ENCODE measurements at regions not wholly inside any gene's neighbourhood (a gene's known extent, or its start where the extent isn't known, plus 50 kb on each side); places are given as distances from the start of the nearest gene placed in this dataset.

DNA sequence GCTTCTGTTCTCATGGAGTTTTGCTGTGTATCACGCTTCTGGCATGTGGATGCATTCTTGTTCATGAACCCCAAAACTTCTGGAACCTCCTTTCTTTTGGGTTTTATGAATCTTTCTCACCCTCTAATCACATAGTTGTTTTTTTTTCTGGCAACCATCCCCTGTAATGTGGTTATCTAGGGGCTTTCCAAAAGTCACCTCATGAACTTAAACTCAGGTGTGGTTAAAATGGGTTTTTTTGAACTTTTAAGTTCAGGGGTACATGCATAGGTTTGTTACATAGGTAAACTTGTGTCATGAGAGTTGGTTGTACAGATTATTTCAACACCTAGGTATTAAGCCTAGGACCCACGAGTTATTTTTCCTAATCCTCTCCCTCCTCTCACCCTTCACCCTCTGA lies 1099.4 kb upstream of the SLIT2 start:
- no peak for DNase-seq (ENCODE audit: low read depth, low spot score)
- H3K27ac ChIP-seq, result no peak overlapping the region

GRCh38 chr4:19151684-19152083 lies 1100.0 kb upstream of the SLIT2 start:
- no peak overlapping the region for H3K27ac ChIP-seq
- no peak for DNase-seq (ENCODE audit: low read depth, low spot score)

DNA sequence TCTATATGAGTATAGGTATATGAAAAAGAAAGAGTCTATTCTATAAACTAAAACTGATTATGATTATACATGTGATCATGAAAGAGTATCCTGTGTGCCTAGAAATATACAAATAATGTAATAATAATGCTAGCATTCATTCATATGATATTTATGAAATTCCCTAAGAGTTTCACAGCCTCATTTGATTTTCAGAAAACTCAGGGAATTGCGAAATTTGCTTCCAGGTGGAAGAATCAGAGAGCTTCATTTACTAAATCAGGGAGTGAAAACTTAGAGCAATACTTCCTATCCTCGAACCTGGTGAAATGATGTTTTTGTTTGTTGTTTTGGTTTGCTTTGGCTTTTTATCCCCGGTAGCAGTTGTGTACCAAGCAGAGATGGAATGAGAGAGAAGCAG lies 1105.7 kb upstream of the SLIT2 start:
- no peak for DNase-seq (ENCODE audit: low read depth, low spot score)

DNA sequence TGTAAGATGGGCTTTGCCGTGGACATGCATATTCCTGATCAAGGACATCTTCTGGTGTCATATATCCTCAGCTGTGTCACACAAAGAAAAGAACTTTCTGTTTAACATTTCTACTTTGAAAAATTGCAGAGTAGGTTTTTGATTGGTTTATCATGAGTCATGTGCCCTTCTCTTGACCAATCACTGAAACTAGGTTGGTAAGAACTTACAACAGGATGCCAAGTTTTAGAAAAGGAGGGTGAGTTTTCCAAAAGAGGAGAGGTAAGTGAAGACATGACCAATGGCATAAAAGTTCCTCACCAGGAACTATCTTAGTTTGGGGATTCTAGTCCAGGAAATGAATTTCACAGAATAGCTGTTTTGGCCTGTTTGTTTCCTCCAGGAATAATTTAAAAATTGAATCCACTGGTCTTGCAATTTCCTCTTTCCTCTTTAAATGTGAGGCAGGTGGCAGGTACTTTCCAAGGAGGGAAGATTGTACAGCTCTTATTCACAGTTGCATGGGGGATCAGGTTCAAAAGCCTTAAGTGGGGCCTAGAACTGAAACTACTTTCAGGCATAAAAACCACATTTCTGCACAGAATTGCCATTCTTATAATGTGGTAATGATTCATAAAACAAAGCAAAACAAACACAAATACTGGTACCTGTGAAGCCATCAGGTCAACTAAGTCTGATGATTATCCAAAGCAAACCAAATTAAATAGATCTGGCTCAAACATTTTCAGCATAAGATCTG lies 1114.5 kb upstream of the LCORL start:
- H3K27ac ChIP-seq, result no peak overlapping the region
- no peak for DNase-seq (ENCODE audit: low read depth, low spot score)

More for the DNA sequence above, 1105.7 kb upstream of the SLIT2 start:
- no peak overlapping the region for H3K27ac ChIP-seq

- no peak overlapping the region for H3K27ac ChIP-seq
- no peak for DNase-seq (ENCODE audit: low read depth, low spot score)
Measured at GRCh38 chr4:19134685-19135084, 1113.1 kb upstream of the LCORL start.

- no peak for DNase-seq (ENCODE audit: low read depth, low spot score)
- H3K27ac ChIP-seq, result no peak overlapping the region
Measured at GRCh38 chr4:19133315-19133714, 1111.8 kb upstream of the LCORL start.

DNA sequence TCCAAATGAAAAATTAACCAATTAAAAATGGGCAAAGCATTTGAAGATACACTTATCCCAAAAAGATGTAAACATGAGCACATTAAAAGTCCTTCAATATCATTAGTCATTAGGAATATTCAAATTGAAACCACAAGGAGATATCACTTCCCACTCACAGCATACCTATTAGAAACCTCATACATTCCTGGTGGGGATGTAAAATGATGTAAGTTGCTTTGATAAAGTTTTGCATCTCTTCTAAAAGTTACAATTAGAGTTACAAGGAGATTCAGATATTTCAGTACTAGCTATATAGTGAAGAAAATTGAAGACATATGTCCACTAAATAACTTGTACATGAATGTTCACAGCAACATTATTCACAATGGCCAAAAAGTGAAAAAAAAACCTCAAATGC lies 1109.3 kb upstream of the LCORL start:
- no peak for DNase-seq (ENCODE audit: low read depth, low spot score)
- no peak overlapping the region for H3K27ac ChIP-seq

DNA sequence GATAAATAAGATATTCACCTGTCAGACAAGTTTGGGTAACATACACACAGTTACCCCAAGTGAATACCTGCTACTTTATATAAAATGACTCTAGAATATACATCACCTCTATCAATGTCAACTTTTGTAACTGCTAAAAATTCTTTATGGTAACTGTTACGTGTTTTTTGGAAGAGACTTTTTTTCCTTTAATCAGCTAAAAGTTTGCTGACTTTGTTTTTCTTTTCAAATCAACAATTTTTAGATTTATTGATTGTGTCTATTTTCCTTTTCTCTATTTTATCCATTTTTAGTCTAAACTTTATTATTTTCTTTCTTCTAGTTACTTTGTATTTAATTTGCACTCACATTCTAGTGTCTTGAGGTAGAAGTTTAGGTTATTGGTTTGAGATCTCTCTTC lies 1106.6 kb upstream of the LCORL start:
- H3K27ac ChIP-seq, result no peak overlapping the region
- no peak for DNase-seq (ENCODE audit: low read depth, low spot score)

GRCh38 chr4:19126903-19127302 lies 1105.3 kb upstream of the LCORL start:
- H3K27ac ChIP-seq, result no peak overlapping the region

DNA sequence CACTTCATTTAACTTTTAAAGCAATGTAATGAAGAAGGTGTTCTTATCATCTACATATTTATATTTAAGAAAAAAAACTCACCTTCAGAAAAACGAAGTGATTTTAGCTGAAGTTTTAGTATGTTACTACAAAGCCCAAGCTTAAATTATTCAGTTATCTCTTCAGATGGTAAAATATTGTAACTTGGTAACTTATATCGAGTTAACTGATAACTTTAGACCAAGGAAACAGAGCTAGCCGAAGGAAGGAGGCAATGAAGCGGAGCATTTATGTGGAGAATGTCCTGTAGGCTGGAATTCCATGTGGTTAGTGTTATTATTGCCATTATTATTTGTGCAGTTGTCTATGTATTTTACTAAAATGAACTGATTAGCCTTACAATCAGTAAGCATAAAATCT lies 1102.1 kb upstream of the LCORL start:
- DNase-seq (ENCODE audit: low read depth, low spot score), result no peak
- no peak overlapping the region for H3K27ac ChIP-seq

More at GRCh38 chr4:19126903-19127302, 1105.3 kb upstream of the LCORL start:
- DNase-seq (ENCODE audit: low read depth, low spot score), result no peak

DNA sequence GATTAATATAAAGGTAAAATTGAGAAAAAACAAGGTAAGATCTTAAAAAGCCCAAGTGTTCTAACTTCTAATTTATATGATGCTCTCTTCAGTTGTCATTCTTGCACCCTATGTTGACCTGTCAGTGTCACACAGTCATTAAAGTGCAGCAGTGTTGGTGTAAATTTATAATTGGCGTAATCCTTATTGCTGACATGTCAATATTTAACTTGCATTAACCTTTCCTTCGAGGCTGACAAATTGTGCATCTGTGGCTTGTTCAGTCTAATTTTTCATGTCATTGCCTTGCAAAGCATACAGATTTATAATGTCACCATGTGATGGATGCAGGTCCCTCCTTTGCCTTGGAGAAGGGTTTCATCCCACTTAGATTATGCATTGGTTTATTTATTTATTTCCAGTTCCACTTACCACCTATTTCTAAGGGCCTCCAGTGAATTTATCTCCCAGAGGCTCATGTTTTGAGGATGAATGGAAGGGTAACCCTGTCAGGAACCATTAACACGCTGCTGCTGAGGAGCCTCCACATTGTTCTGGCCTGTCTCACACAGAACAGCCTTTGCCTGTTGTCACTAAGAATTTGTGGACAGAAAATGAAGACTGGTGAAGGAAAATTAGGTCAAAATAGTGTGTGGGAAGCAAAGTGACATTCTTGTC lies 1098.5 kb upstream of the LCORL start:
- DNase-seq (ENCODE audit: low read depth, low spot score), result no peak
- H3K27ac ChIP-seq, result no peak overlapping the region

DNA sequence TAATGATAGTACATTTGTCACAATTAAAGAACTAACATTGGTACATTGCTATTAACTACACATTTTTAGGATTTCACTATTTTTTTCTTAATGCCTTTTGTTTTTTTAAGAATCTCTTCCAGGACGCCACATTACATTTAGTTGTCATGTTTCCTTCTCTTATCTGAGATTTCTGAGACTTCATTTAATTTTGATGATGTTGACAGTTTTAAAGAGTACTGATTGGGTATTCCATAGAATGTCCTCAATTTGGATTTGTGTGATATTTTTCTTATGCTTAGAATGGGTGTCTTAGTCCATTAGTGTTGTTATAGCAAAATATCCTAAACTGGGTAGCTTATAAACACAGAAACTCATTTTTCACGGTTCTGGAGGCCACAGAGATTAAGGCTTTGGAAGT lies 1095.5 kb upstream of the LCORL start:
- H3K27ac ChIP-seq, result no peak overlapping the region
- no peak for DNase-seq (ENCODE audit: low read depth, low spot score)

- DNase-seq (ENCODE audit: low read depth, low spot score), result no peak
Measured at GRCh38 chr4:19104176-19104575, 1082.6 kb upstream of the LCORL start.

GRCh38 chr4:19095491-19096046 lies 1074.0 kb upstream of the LCORL start:
- H3K27ac ChIP-seq, result no peak overlapping the region
- DNase-seq (ENCODE audit: low read depth, low spot score), result no peak

More at GRCh38 chr4:19104176-19104575, 1082.6 kb upstream of the LCORL start:
- no peak overlapping the region for H3K27ac ChIP-seq

DNA sequence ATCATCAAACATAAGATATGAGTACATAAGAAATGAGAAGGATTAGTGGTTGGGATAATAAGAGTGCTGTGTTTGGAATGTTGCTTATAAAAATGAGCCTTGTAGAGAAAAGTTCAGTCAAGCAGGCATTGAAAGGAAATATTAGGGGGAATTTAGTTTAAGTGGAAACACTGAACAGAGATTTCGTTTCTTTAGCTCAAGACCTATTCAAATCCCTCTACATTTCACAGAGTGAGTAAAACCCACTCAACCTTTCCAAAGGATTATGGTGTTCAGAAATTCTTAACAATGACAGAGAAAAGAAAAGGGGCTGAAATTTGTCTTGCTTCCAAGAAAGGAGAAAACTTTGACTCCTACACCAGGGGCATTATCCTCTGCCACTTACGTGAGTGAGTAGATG lies 1072.4 kb upstream of the LCORL start:
- DNase-seq (ENCODE audit: low read depth, low spot score), result no peak

DNA sequence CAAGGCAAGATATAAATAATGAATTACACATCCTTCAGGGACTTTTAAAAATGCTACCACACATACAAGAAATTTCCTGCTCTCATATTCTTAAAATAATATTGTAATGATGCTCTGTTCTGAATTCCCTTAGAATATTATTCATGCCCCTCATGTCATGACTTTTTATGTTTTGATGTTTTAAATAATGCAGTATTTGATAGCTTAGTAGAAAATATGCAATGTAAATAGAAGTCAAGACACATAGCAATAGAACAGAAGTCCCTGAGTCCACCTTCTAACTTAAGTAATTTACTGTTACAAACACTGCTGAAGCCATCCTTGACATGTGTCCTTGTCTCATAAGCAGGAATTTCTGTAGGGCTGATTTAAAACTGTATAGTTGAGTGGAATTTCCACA lies 1071.2 kb upstream of the LCORL start:
- DNase-seq (ENCODE audit: low read depth, low spot score), result no peak
- no peak overlapping the region for H3K27ac ChIP-seq

More for the DNA sequence above, 1072.4 kb upstream of the LCORL start:
- H3K27ac ChIP-seq, result no peak overlapping the region

- DNase-seq (ENCODE audit: low read depth, low spot score), result no peak
- H3K27ac ChIP-seq, result no peak overlapping the region
Measured at GRCh38 chr4:19074036-19074435, 1052.5 kb upstream of the LCORL start.

DNA sequence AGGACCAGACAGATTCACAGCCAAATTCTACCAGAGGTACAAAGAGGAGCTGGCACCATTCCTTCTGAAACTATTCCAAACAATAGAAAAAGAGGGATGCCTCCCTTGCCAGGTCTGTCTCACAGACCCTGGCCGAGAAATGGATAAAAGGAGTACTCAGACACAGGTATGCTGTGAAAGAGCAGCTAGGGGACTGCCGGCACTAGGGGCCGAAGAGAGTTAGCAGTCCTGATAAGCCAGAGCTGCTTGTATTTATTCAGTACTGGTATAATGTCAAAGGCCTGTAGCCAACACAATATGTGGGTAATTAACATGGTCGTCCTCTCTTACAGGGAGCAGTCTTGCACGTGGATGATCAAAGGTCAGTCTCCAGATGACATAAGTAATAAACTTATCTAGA lies 1042.1 kb upstream of the LCORL start:
- no peak overlapping the region for H3K27ac ChIP-seq
- DNase-seq (ENCODE audit: low read depth, low spot score), result no peak

GRCh38 chr4:19054916-19055315 lies 1033.4 kb upstream of the LCORL start:
- H3K27ac ChIP-seq, result no peak overlapping the region
- no peak for DNase-seq (ENCODE audit: low read depth, low spot score)

DNA sequence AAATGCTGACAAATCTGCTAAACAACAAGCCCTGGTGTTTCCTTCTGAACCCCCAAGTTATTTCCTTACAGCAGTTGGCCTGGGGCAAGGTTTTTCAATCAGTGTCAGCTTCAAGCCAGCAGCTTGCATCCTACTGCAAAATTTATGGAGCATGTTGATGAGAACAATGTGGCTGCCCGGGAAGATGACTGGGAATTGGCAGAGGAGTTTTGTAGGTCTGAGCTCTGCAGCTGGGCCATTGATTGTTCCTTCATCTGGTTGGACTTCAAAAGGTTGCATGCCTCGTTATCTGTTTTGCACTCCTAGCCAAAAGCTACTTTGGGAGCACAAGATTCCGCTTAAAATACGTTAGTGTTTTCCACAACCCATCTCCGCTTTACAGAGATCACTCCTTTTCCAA lies 1030.3 kb upstream of the LCORL start:
- no peak overlapping the region for H3K27ac ChIP-seq
- no peak for DNase-seq (ENCODE audit: low read depth, low spot score)

DNA sequence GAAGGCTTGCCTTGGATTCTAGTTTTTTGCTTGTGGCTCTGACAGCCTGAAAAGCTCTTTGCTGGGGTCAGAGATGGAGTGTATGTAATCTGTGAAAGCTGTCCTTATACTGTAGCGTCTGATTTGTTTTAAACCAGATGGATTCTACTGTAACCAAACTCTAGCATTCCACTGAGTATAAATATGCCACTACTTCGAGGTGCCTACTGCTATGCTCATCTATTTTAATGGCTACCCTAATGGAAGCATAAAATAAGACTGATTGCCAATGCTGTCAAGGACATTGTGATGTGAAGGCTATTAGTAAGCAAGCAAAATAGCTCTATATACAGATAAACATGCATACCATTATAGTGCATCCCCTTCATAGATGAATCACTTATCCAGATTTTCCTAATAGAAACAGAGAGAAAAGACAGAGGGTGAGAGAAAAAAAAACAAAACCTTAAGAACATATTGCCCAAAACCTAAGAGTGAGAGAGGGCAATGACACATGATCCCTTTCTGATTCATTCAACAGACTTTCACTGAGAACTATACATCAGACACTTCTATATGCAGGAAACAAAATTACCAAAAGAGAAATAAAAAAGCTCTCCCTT lies 1025.8 kb upstream of the LCORL start:
- no peak overlapping the region for H3K27ac ChIP-seq
- DNase-seq (ENCODE audit: low read depth, low spot score), result no peak

Measured in epithelial cell of prostate (primary cell).